ENCODE measurements at regions not wholly inside any gene's neighbourhood (a gene's known extent, or its start where the extent isn't known, plus 50 kb on each side); places are given as distances from the start of the nearest gene placed in this dataset.

GRCh38 chr14:29078810-29079522 is 312.4 kb downstream of the FOXG1 start:
- no peak overlapping the region for H3K27ac ChIP-seq
- no peak for TF ChIP-seq CTCF (IDR thresholded peaks at IDR 0.05)
- no peak for TF ChIP-seq POLR2AphosphoS5 (IDR thresholded peaks at IDR 0.05)
- TF ChIP-seq EP300 (IDR thresholded peaks at IDR 0.05): no peak
- TF ChIP-seq POLR2A (IDR thresholded peaks at IDR 0.05): no peak
- DNase-seq: no peak
- no peak overlapping the region for H3K4me3 ChIP-seq
- H3K9me3 ChIP-seq: no peaks in the 10 kb centered on the region
- WGBS, 2 donors: 75 to 88% methylated on average over 3 of the region's 3 CpGs
- no peaks in the 10 kb centered on the region for H3K27me3 ChIP-seq
- H3K4me1 ChIP-seq: no peaks in the 10 kb centered on the region
- intact Hi-C loops (cut with DNase I): no loop called here
- no peaks in the 10 kb centered on the region for H3K36me3 ChIP-seq

GRCh38 chr14:29085546-29085945 is 319.0 kb downstream of the FOXG1 start:
- Histone ChIP-seq H3K27ac (no peak overlapping the region), H3K36me3 (no peaks in the 10 kb centered on the region), H3K27me3 (no peaks in the 10 kb centered on the region), H3K4me3 (no peak overlapping the region), H3K4me1 (no peaks in the 10 kb centered on the region), H3K9me3 (no peaks in the 10 kb centered on the region)
- intact Hi-C loops (cut with DNase I): no loop called here
- no peak for TF ChIP-seq POLR2AphosphoS5 (IDR thresholded peaks at IDR 0.05)
- TF ChIP-seq CTCF (IDR thresholded peaks at IDR 0.05): no peak
- no peak for TF ChIP-seq EP300 (IDR thresholded peaks at IDR 0.05)
- TF ChIP-seq POLR2A (IDR thresholded peaks at IDR 0.05): no peak
- 30 to 36% methylated on average over 3 of the region's 3 CpGs for WGBS, 2 donors
- no peak for DNase-seq

- no peak for DNase-seq
- H3K4me3 ChIP-seq: no peak overlapping the region
- 12 to 27% methylated on average over 1 of the region's 1 CpG for WGBS, 2 donors
- no peak overlapping the region for H3K27ac ChIP-seq
- no peaks in the 10 kb centered on the region for H3K27me3 ChIP-seq
- H3K36me3 ChIP-seq: no peaks in the 10 kb centered on the region
- H3K9me3 ChIP-seq: no peaks in the 10 kb centered on the region
- TF ChIP-seq POLR2A (IDR thresholded peaks at IDR 0.05) (no peak), POLR2AphosphoS5 (IDR thresholded peaks at IDR 0.05) (no peak), CTCF (IDR thresholded peaks at IDR 0.05) (no peak), EP300 (IDR thresholded peaks at IDR 0.05) (no peak)
- intact Hi-C loops (cut with DNase I): no loop called here
- H3K4me1 ChIP-seq: no peaks in the 10 kb centered on the region
Measured at GRCh38 chr14:29089849-29090248, 323.3 kb downstream of the FOXG1 start.

GRCh38 chr14:29092121-29092520 is 325.5 kb downstream of the FOXG1 start:
- H3K27ac ChIP-seq: no peak overlapping the region
- no peaks in the 10 kb centered on the region for H3K27me3 ChIP-seq
- H3K9me3 ChIP-seq: no peaks in the 10 kb centered on the region
- no peaks in the 10 kb centered on the region for H3K4me1 ChIP-seq
- DNase-seq: no peak
- TF ChIP-seq EP300 (IDR thresholded peaks at IDR 0.05): no peak
- no peak for TF ChIP-seq POLR2A (IDR thresholded peaks at IDR 0.05)
- no peak for TF ChIP-seq POLR2AphosphoS5 (IDR thresholded peaks at IDR 0.05)
- TF ChIP-seq CTCF (IDR thresholded peaks at IDR 0.05): no peak
- no peaks in the 10 kb centered on the region for H3K36me3 ChIP-seq
- WGBS, 2 donors: 69 to 86% methylated on average over 4 of the region's 4 CpGs
- intact Hi-C loops (cut with DNase I): no loop called here
- H3K4me3 ChIP-seq: no peak overlapping the region

GRCh38 chr14:29097476-29097875 is 330.9 kb downstream of the FOXG1 start:
- 80 to 84% methylated on average over 1 of the region's 1 CpG for WGBS, 2 donors
- Histone ChIP-seq H3K4me3 (no peak overlapping the region), H3K27ac (no peak overlapping the region), H3K4me1 (no peaks in the 10 kb centered on the region), H3K36me3 (no peaks in the 10 kb centered on the region), H3K9me3 (no peaks in the 10 kb centered on the region), H3K27me3 (no peaks in the 10 kb centered on the region)
- no peak for DNase-seq
- TF ChIP-seq EP300 (IDR thresholded peaks at IDR 0.05): no peak
- TF ChIP-seq POLR2AphosphoS5 (IDR thresholded peaks at IDR 0.05): no peak
- no peak for TF ChIP-seq CTCF (IDR thresholded peaks at IDR 0.05)
- no peak for TF ChIP-seq POLR2A (IDR thresholded peaks at IDR 0.05)
- intact Hi-C loops (cut with DNase I): no loop called here
